HFFc6 (cell line): ENCODE measurements at regions not wholly inside any gene's neighbourhood (a gene's known extent, or its start where the extent isn't known, plus 50 kb on each side); places are given as distances from the start of the nearest gene placed in this dataset.

Experiments used
- DNase-seq: peaks from one replicate; pipeline ENCODE4 v3.0.0-alpha.2; 2018
- H3K27ac Mint-ChIP-seq: 2 replicates; pipeline ENCODE4 v1.8.0; 2020; ENCODE audit warnings: mild to moderate bottlenecking, mixed read lengths
- H3K27me3 Mint-ChIP-seq: 2 replicates; pipeline ENCODE4 v1.8.0; 2021; ENCODE audit warnings: mild to moderate bottlenecking, moderate library complexity, mixed read lengths; ENCODE audit not compliant: insufficient read depth
- H3K36me3 Mint-ChIP-seq: 2 replicates; pipeline ENCODE4 v1.8.0; 2021; ENCODE audit warnings: low read depth, mixed read lengths
- H3K4me1 Mint-ChIP-seq: 2 replicates; pipeline ENCODE4 v1.8.0; 2020; ENCODE audit warnings: low read depth, mixed read lengths
- H3K4me3 Mint-ChIP-seq: 2 replicates; pipeline ENCODE4 v1.8.0; 2020; ENCODE audit warnings: mild to moderate bottlenecking, moderate library complexity, mixed read lengths
- H3K9me3 Mint-ChIP-seq: 2 replicates; pipeline ENCODE4 v1.8.0; 2020; ENCODE audit warnings: mild to moderate bottlenecking, mixed read lengths
- CTCF ChIP-seq: fragments of 200-600 bp; sonication (generic); IDR thresholded peaks from 2 replicates; pipeline ENCODE4 v1.5.0; 2021; ENCODE audit warnings: antibody characterized with exemption, mild to moderate bottlenecking

- no peaks in the 10 kb centered on the region; the same call in 1 of the 2 replicates for H3K27me3 Mint-ChIP-seq
- peaks cover 3% of the 10 kb centered on the region; the same call in 1 of the 2 replicates for H3K4me1 Mint-ChIP-seq
- no peak for TF ChIP-seq CTCF
- no peaks in the 10 kb centered on the region for H3K9me3 Mint-ChIP-seq
- no peak overlapping the region for H3K4me3 Mint-ChIP-seq
- no peak overlapping the region for H3K27ac Mint-ChIP-seq
- H3K36me3 Mint-ChIP-seq = no peaks in the 10 kb centered on the region
- no peak for DNase-seq
These were observed 101.0 kb downstream of the LRIG3 start for GRCh38 chr12:58819345-58819744.

- no peak for DNase-seq
- Mint-ChIP-seq H3K4me1 (no peaks in the 10 kb centered on the region; the same call in 1 of the 2 replicates), H3K9me3 (no peaks in the 10 kb centered on the region), H3K27ac (no peak overlapping the region), H3K27me3 (no peaks in the 10 kb centered on the region; the same call in 1 of the 2 replicates), H3K4me3 (no peak overlapping the region), H3K36me3 (no peaks in the 10 kb centered on the region)
- no peak for TF ChIP-seq CTCF
These were observed 100.3 kb downstream of the LRIG3 start for GRCh38 chr12:58819985-58820384.
